Prostate gland (tissue), 2 donors: ENCODE measurements at regions not wholly inside any gene's neighbourhood (a gene's known extent, or its start where the extent isn't known, plus 50 kb on each side); places are given as distances from the start of the nearest gene placed in this dataset.

Source experiments
- DNase-seq: peaks from one replicate; pipeline ENCODE4 v3.0.0-alpha.2; 2019; ENCODE audit warnings: low spot score
- H3K27ac ChIP-seq, 2 donors: fragments of 200-600 bp; sonication (generic); 2 replicates each; pipeline ENCODE4 v1.5.1; 2017 to 2019
- H3K27me3 ChIP-seq: fragments of 200-600 bp; sonication (generic); replicated peaks from 2 replicates; pipeline ENCODE4 v1.5.1; 2019; ENCODE audit not compliant: insufficient read depth
- H3K36me3 ChIP-seq, 2 donors: fragments of 200-600 bp; sonication (generic); 1 replicate in 1 of 2; 2 replicates in 1 of 2; pipeline versions ENCODE4 v1.5.1 to v1.8.1; 2017 to 2019
- H3K4me1 ChIP-seq: fragments of 200-600 bp; sonication (generic); replicated peaks from 2 replicates; pipeline ENCODE4 v1.5.1; 2019
- H3K4me3 ChIP-seq, 2 donors: fragments of 200-600 bp; sonication (generic); 2 replicates each; pipeline ENCODE4 v1.5.1; 2017 to 2019
- H3K9me3 ChIP-seq: fragments of 200-600 bp; sonication (generic); 2 replicates; pipeline ENCODE4 v1.5.1; 2017
- CTCF ChIP-seq, 4 experiments: fragments of 200-600 bp in 2 of 4; fragments of 450-650 bp in 2 of 4; sonication (generic) in 2 of 4; IDR thresholded peaks; 1 replicate in 3 of 4; 2 replicates in 1 of 4; pipeline ENCODE4 v1.5.1; 2016 to 2019; ENCODE audit warnings: antibody characterized with exemption in 4 of 4, mild to moderate bottlenecking in 2 of 4, moderate library complexity in 2 of 4
- POLR2A ChIP-seq: fragments of 450-650 bp; IDR thresholded peaks from one replicate; pipeline ENCODE4 v1.6.1; 2016; ENCODE audit warnings: antibody characterized with exemption, mild to moderate bottlenecking
- POLR2AphosphoS5 ChIP-seq: sonication (generic); formaldehyde crosslinking; IDR thresholded peaks from one replicate; pipeline ENCODE4 v1.6.1; 2017; ENCODE audit warnings: antibody characterized with exemption
- WGBS: methylation state at CpG from one replicate; pipeline ENCODE4 v1.1.5; 2018; 5-methylcytosine and 5-hydroxymethylcytosine counted together
- intact Hi-C: fragments of 100-400 bp; cut with DNase I; formaldehyde crosslinking; loops from one replicate; pipeline ENCODE4 v1.14.2; 2022

- intact Hi-C loops: no loop called here
- Histone ChIP-seq H3K36me3 (no peaks in the 10 kb centered on the region), H3K4me1 (no peaks in the 10 kb centered on the region), H3K27ac (no peak overlapping the region), H3K9me3 (no peaks in the 10 kb centered on the region), H3K27me3 (no peaks in the 10 kb centered on the region), H3K4me3 (no peak overlapping the region)
- DNase-seq: no peak
- TF ChIP-seq POLR2AphosphoS5 (no peak), POLR2A (no peak), CTCF (IDR thresholded peaks at IDR 0.05) (no peak)
- 82% methylated on average over 8 of the region's 8 CpGs for WGBS
These were observed 381.4 kb downstream of the BCOR start for GRCh38 chrX:39716401-39716800.

GRCh38 chrX:39716802-39717540, 380.8 kb downstream of the BCOR start:
- intact Hi-C loops: no loop called here
- WGBS: 85% methylated on average over 6 of the region's 6 CpGs
- no peak overlapping the region for H3K27ac ChIP-seq
- DNase-seq: no peak
- H3K9me3 ChIP-seq: no peaks in the 10 kb centered on the region
- H3K4me3 ChIP-seq: no peak overlapping the region
- H3K4me1 ChIP-seq: no peaks in the 10 kb centered on the region
- no peaks in the 10 kb centered on the region for H3K27me3 ChIP-seq
- TF ChIP-seq CTCF (IDR thresholded peaks at IDR 0.05): no peak
- TF ChIP-seq POLR2AphosphoS5: no peak
- H3K36me3 ChIP-seq: no peaks in the 10 kb centered on the region

- no peak overlapping the region for H3K4me3 ChIP-seq
- WGBS: 50% methylated on average over 2 of the region's 2 CpGs
- intact Hi-C loops: no loop called here
- H3K27ac ChIP-seq: no peak overlapping the region
- TF ChIP-seq POLR2AphosphoS5 (peak; percentile 6), POLR2A (no peak), CTCF (IDR thresholded peaks at IDR 0.05) (no peak)
- H3K4me1 ChIP-seq: no peaks in the 10 kb centered on the region
- H3K27me3 ChIP-seq: no peaks in the 10 kb centered on the region
- H3K9me3 ChIP-seq: no peaks in the 10 kb centered on the region
- no peaks in the 10 kb centered on the region for H3K36me3 ChIP-seq
- no peak for DNase-seq
These were observed 378.8 kb downstream of the BCOR start for GRCh38 chrX:39718981-39719380.

GRCh38 chrX:39720945-39721344, 376.8 kb downstream of the BCOR start:
- H3K9me3 ChIP-seq: no peaks in the 10 kb centered on the region
- no peaks in the 10 kb centered on the region for H3K27me3 ChIP-seq
- no peak for DNase-seq
- no peaks in the 10 kb centered on the region for H3K36me3 ChIP-seq
- intact Hi-C loops: no loop called here
- no peak overlapping the region for H3K27ac ChIP-seq
- WGBS: 46% methylated on average over 2 of the region's 2 CpGs
- no peak overlapping the region for H3K4me3 ChIP-seq
- no peaks in the 10 kb centered on the region for H3K4me1 ChIP-seq
- TF ChIP-seq CTCF (IDR thresholded peaks at IDR 0.05): no peak
- TF ChIP-seq POLR2A: no peak
- no peak for TF ChIP-seq POLR2AphosphoS5

- intact Hi-C loops: no loop called here
- no peaks in the 10 kb centered on the region for H3K4me1 ChIP-seq
- peak; percentile 13 for DNase-seq
- no peaks in the 10 kb centered on the region for H3K27me3 ChIP-seq
- no peak overlapping the region for H3K27ac ChIP-seq
- H3K4me3 ChIP-seq: no peak overlapping the region
- WGBS: 31% methylated on average over 12 of the region's 12 CpGs
- no peaks in the 10 kb centered on the region for H3K36me3 ChIP-seq
- TF ChIP-seq POLR2AphosphoS5 (peak; percentile 22), POLR2A (no peak), CTCF (IDR thresholded peaks at IDR 0.05) (no peak)
- H3K9me3 ChIP-seq: no peaks in the 10 kb centered on the region
These were observed 376.0 kb downstream of the BCOR start for GRCh38 chrX:39721566-39722279.
